Progenitor cell of endocrine pancreas (in vitro differentiated cells): ENCODE measurements at regions not wholly inside any gene's neighbourhood (a gene's known extent, or its start where the extent isn't known, plus 50 kb on each side); places are given as distances from the start of the nearest gene placed in this dataset.

ENCODE experiments used
- DNase-seq: peaks from one replicate; pipeline ENCODE4 v3.0.0; 2021; ENCODE audit warnings: low spot score; ENCODE audit not compliant: unreplicated experiment
- H3K27ac Mint-ChIP-seq: 2 replicates; pipeline ENCODE4 v1.8.0; 2021; ENCODE audit warnings: mild to moderate bottlenecking, moderate library complexity, mixed read lengths
- H3K27me3 Mint-ChIP-seq: 2 replicates; pipeline ENCODE4 v1.8.0; 2021; ENCODE audit warnings: mixed read lengths
- H3K36me3 Mint-ChIP-seq: 2 replicates; pipeline ENCODE4 v1.8.0; 2022; ENCODE audit warnings: mixed read lengths; ENCODE audit not compliant: insufficient read depth
- H3K4me1 Mint-ChIP-seq: 2 replicates; pipeline ENCODE4 v1.8.0; 2021; ENCODE audit warnings: low read depth, mixed read lengths
- H3K4me3 Mint-ChIP-seq: 2 replicates; pipeline ENCODE4 v1.8.0; 2021; ENCODE audit warnings: low read depth, mild to moderate bottlenecking, moderate library complexity, mixed read lengths
- H3K9me3 Mint-ChIP-seq: 2 replicates; pipeline ENCODE4 v1.8.0; 2021; ENCODE audit warnings: low read depth, mixed read lengths
- CTCF ChIP-seq: fragments of 200-600 bp; sonication (generic); IDR thresholded peaks from one replicate; pipeline ENCODE4 v1.5.0; 2021; ENCODE audit warnings: antibody characterized with exemption, mild to moderate bottlenecking; ENCODE audit not compliant: unreplicated experiment

- Mint-ChIP-seq H3K27me3 (peaks cover 5% of the 10 kb centered on the region), H3K36me3 (no peaks in the 10 kb centered on the region), H3K4me1 (no peaks in the 10 kb centered on the region), H3K27ac (no peak overlapping the region), H3K9me3 (no peaks in the 10 kb centered on the region), H3K4me3 (no peak overlapping the region)
- DNase-seq: no peak
- TF ChIP-seq CTCF: no peak
These were observed 202.4 kb downstream of the ARL6IP6 start for GRCh38 chr2:152920846-152921245.

GRCh38 chr2:152910970-152911369, 192.6 kb downstream of the ARL6IP6 start:
- no peak for TF ChIP-seq CTCF
- Mint-ChIP-seq H3K9me3 (no peaks in the 10 kb centered on the region), H3K27me3 (no peaks in the 10 kb centered on the region), H3K36me3 (no peaks in the 10 kb centered on the region), H3K4me1 (peaks cover 1% of the 10 kb centered on the region), H3K27ac (no peak overlapping the region), H3K4me3 (no peak overlapping the region)
- no peak for DNase-seq

GRCh38 chr2:152907046-152907445, 188.6 kb downstream of the ARL6IP6 start:
- Mint-ChIP-seq H3K4me3 (no peak overlapping the region), H3K27ac (no peak overlapping the region), H3K36me3 (no peaks in the 10 kb centered on the region), H3K9me3 (no peaks in the 10 kb centered on the region), H3K4me1 (no peaks in the 10 kb centered on the region), H3K27me3 (no peaks in the 10 kb centered on the region)
- no peak for TF ChIP-seq CTCF
- no peak for DNase-seq

- Mint-ChIP-seq H3K4me3 (no peak overlapping the region), H3K4me1 (peaks cover 2% of the 10 kb centered on the region), H3K36me3 (no peaks in the 10 kb centered on the region), H3K27ac (no peak overlapping the region), H3K9me3 (peaks cover 8% of the 10 kb centered on the region), H3K27me3 (no peaks in the 10 kb centered on the region)
- TF ChIP-seq CTCF: no peak
- DNase-seq: no peak
These were observed 175.6 kb downstream of the ARL6IP6 start for GRCh38 chr2:152894051-152894450.

- no peak overlapping the region for H3K27ac Mint-ChIP-seq
- H3K4me3 Mint-ChIP-seq: no peak overlapping the region
- H3K36me3 Mint-ChIP-seq: no peaks in the 10 kb centered on the region
- no peaks in the 10 kb centered on the region for H3K27me3 Mint-ChIP-seq
- H3K9me3 Mint-ChIP-seq: no peaks in the 10 kb centered on the region
- no peak for TF ChIP-seq CTCF
- DNase-seq: no peak
- no peaks in the 10 kb centered on the region for H3K4me1 Mint-ChIP-seq
These were observed 172.3 kb downstream of the ARL6IP6 start for GRCh38 chr2:152890736-152891135.
